ENCODE measurements at regions not wholly inside any gene's neighbourhood (a gene's known extent, or its start where the extent isn't known, plus 50 kb on each side); places are given as distances from the start of the nearest gene placed in this dataset.

DNA sequence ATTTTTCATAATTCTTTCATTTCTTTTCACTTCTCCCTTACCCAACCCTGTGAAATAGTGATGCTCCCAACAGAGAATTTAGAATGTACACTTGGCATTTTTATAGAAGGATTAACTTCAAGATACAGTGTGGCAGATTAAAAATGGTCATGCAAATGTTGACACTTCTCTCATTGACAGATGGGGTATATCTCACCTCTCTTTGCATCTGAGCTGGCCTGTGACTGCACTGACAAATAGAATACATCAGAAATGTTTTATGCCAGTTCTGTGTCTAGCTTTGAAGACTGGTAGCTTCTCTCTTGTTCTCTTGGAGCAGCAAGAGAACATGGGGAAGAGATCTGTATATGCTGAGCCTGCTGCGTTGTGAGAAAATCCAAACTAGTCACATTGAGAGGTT is 949.6 kb downstream of the CDH11 start:
- Histone ChIP-seq H3K4me1 (ENCODE audit: control insufficient read depth, insufficient read depth, low read length) (no peaks in the 10 kb centered on the region), H3K9me3 (ENCODE audit: control insufficient read depth, low read length) (no peaks in the 10 kb centered on the region), H3K9ac (ENCODE audit: low read length) (no peak overlapping the region), H3K36me3 (ENCODE audit: control insufficient read depth, insufficient read depth, low read length) (no peaks in the 10 kb centered on the region), H3K4me3 (ENCODE audit: low read length) (no peak overlapping the region), H3K27me3 (ENCODE audit: control insufficient read depth, insufficient read depth, low read length) (no peaks in the 10 kb centered on the region)

DNA sequence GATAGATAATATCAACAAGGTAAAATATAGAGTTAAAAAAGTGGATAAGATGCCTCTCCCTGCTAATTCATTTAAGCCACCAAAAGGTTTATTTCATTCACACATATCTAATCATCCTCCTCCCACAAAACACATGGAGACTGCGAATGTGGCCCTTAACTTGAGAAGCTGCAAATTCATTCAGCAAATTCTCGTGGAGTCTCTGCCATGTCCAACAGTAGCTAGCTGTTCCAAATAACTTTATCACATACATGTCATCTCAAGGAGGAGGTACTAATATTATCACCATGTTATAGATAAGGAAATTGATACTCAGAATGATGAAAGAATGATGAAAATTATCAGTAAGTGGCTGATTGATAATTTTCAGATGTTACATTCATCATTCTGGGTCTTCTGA is 950.2 kb downstream of the CDH11 start:
- Histone ChIP-seq H3K9me3 (ENCODE audit: control insufficient read depth, low read length) (no peaks in the 10 kb centered on the region), H3K9ac (ENCODE audit: low read length) (no peak overlapping the region), H3K36me3 (ENCODE audit: control insufficient read depth, insufficient read depth, low read length) (no peaks in the 10 kb centered on the region), H3K4me3 (ENCODE audit: low read length) (no peak overlapping the region), H3K27me3 (ENCODE audit: control insufficient read depth, insufficient read depth, low read length) (no peaks in the 10 kb centered on the region), H3K4me1 (ENCODE audit: control insufficient read depth, insufficient read depth, low read length) (no peaks in the 10 kb centered on the region)

GRCh38 chr16:64168371-64168770 is 953.5 kb downstream of the CDH11 start:
- no peak overlapping the region for H3K4me3 ChIP-seq (ENCODE audit: low read length)

GRCh38 chr16:64167936-64168335 is 953.9 kb downstream of the CDH11 start:
- no peaks in the 10 kb centered on the region for H3K4me1 ChIP-seq (ENCODE audit: control insufficient read depth, insufficient read depth, low read length)
- no peaks in the 10 kb centered on the region for H3K9me3 ChIP-seq (ENCODE audit: control insufficient read depth, low read length)
- H3K36me3 ChIP-seq (ENCODE audit: control insufficient read depth, insufficient read depth, low read length) = no peaks in the 10 kb centered on the region
- H3K27me3 ChIP-seq (ENCODE audit: control insufficient read depth, insufficient read depth, low read length) = no peaks in the 10 kb centered on the region
- H3K4me3 ChIP-seq (ENCODE audit: low read length) = no peak overlapping the region
- no peak overlapping the region for H3K9ac ChIP-seq (ENCODE audit: low read length)

More at GRCh38 chr16:64168371-64168770, 953.5 kb downstream of the CDH11 start:
- Histone ChIP-seq H3K36me3 (ENCODE audit: control insufficient read depth, insufficient read depth, low read length) (no peaks in the 10 kb centered on the region), H3K4me1 (ENCODE audit: control insufficient read depth, insufficient read depth, low read length) (no peaks in the 10 kb centered on the region), H3K9ac (ENCODE audit: low read length) (no peak overlapping the region), H3K9me3 (ENCODE audit: control insufficient read depth, low read length) (no peaks in the 10 kb centered on the region), H3K27me3 (ENCODE audit: control insufficient read depth, insufficient read depth, low read length) (no peaks in the 10 kb centered on the region)

GRCh38 chr16:64165368-64165767 is 956.5 kb downstream of the CDH11 start:
- Histone ChIP-seq H3K4me1 (ENCODE audit: control insufficient read depth, insufficient read depth, low read length) (no peaks in the 10 kb centered on the region), H3K9ac (ENCODE audit: low read length) (no peak overlapping the region), H3K27me3 (ENCODE audit: control insufficient read depth, insufficient read depth, low read length) (no peaks in the 10 kb centered on the region), H3K36me3 (ENCODE audit: control insufficient read depth, insufficient read depth, low read length) (no peaks in the 10 kb centered on the region), H3K9me3 (ENCODE audit: control insufficient read depth, low read length) (no peaks in the 10 kb centered on the region), H3K4me3 (ENCODE audit: low read length) (no peak overlapping the region)

DNA sequence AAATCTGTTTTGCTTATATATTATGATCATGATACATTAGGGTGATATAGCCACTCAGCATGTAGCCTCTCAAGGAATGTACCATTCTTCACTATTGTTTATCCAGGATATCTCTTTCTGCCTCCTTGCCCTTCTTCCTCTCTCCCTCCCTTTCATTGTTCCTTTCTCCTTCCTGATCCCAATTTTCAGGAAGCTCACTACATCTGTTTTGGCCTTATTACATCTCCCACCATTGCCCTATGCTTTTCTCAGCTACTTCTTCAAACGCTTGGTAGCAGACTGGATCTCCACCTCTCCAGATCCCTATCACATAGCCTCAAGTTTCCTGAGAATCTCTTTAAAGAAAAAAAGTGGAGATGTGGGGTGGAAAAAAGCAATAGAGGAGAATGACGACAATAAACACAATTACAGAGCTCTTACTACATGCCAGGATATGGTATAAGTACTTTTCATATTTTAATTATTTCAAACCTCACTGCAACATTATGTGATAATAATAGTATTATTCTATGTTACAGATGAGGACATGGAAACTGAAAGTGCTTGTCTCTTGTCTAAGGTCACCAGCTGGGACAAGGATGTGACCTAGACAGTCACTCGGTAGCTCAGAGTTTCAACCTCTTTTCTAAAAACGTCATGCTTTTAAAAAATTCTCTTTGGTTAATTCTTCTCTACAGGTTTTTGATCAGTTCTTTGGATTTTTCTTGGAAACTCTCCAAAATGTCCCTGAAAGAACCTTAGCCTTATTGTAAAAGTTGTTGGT is 959.1 kb downstream of the CDH11 start:
- Histone ChIP-seq H3K27me3 (ENCODE audit: control insufficient read depth, insufficient read depth, low read length) (no peaks in the 10 kb centered on the region), H3K9ac (ENCODE audit: low read length) (no peak overlapping the region), H3K4me1 (ENCODE audit: control insufficient read depth, insufficient read depth, low read length) (no peaks in the 10 kb centered on the region), H3K9me3 (ENCODE audit: control insufficient read depth, low read length) (no peaks in the 10 kb centered on the region), H3K36me3 (ENCODE audit: control insufficient read depth, insufficient read depth, low read length) (no peaks in the 10 kb centered on the region), H3K4me3 (ENCODE audit: low read length) (no peak overlapping the region)

- H3K4me1 ChIP-seq (ENCODE audit: control insufficient read depth, insufficient read depth, low read length) = no peaks in the 10 kb centered on the region
- H3K4me3 ChIP-seq (ENCODE audit: low read length) = no peak overlapping the region
- H3K9me3 ChIP-seq (ENCODE audit: control insufficient read depth, low read length) = no peaks in the 10 kb centered on the region
- H3K27me3 ChIP-seq (ENCODE audit: control insufficient read depth, insufficient read depth, low read length) = no peaks in the 10 kb centered on the region
- no peak overlapping the region for H3K9ac ChIP-seq (ENCODE audit: low read length)
- H3K36me3 ChIP-seq (ENCODE audit: control insufficient read depth, insufficient read depth, low read length) = no peaks in the 10 kb centered on the region
Measured at GRCh38 chr16:64159976-64160375, 961.9 kb downstream of the CDH11 start.

GRCh38 chr16:64158941-64159588 is 962.8 kb downstream of the CDH11 start:
- no peak overlapping the region for H3K4me3 ChIP-seq (ENCODE audit: low read length)
- H3K36me3 ChIP-seq (ENCODE audit: control insufficient read depth, insufficient read depth, low read length) = no peaks in the 10 kb centered on the region
- H3K9me3 ChIP-seq (ENCODE audit: control insufficient read depth, low read length) = no peaks in the 10 kb centered on the region
- no peaks in the 10 kb centered on the region for H3K27me3 ChIP-seq (ENCODE audit: control insufficient read depth, insufficient read depth, low read length)
- no peaks in the 10 kb centered on the region for H3K4me1 ChIP-seq (ENCODE audit: control insufficient read depth, insufficient read depth, low read length)
- no peak overlapping the region for H3K9ac ChIP-seq (ENCODE audit: low read length)

DNA sequence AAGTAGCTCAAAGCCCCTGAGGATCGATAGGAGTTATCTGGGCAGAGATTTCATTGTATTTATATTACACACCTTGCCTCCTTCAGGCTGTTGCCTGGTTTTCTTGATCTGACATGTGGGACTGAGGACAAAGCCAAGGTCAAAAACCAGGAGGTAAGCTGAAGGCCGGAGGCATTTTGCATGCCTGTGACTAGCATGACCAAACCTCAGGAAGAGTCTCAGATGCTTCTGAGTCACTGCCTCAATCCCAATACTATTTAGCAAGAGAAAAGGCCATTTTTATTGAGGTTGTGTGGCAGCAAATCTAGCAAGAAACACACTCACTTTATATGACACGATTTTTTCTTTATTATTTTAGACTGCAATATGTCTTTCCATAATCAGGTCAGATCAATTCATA is 968.1 kb downstream of the CDH11 start:
- H3K4me1 ChIP-seq (ENCODE audit: control insufficient read depth, insufficient read depth, low read length) = no peaks in the 10 kb centered on the region
- no peak overlapping the region for H3K4me3 ChIP-seq (ENCODE audit: low read length)
- no peaks in the 10 kb centered on the region for H3K9me3 ChIP-seq (ENCODE audit: control insufficient read depth, low read length)
- no peaks in the 10 kb centered on the region for H3K27me3 ChIP-seq (ENCODE audit: control insufficient read depth, insufficient read depth, low read length)
- H3K36me3 ChIP-seq (ENCODE audit: control insufficient read depth, insufficient read depth, low read length) = no peaks in the 10 kb centered on the region
- H3K9ac ChIP-seq (ENCODE audit: low read length) = no peak overlapping the region

DNA sequence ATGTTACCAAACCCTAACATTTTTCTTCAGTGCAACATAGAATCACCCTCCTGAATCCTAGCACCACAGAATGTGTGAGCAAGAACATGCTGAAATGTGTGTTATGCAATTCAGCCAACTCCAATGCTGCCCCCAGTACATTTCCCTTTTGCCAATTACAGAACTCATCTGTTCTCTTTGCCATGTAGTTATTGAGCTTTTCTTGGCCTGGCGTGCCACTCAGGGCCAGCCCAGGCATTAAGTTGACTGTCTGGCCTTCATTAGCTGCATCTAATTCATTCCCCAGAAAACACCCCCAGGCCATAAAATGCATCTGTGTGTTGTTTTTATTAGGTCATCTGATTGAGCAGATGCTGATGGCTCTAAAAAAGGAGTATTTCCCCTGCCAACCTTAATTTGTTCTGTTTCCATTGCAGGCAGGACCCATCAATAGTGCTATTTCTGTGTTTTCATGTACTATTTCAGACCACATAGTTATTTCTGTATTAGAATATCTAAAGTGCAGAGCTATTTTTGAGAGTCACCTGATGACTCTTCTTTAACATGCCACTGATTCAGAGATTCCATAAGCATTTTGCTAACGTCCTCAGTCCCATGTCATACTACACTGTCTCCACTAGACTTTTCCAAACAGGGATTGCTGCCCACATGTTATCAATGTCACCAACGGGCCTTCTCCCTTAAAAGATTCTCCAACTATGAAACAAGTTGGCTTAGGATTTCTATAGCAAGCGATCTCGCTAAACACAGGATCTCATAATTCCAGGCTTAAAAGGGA is 969.7 kb downstream of the CDH11 start:
- H3K9ac ChIP-seq (ENCODE audit: low read length) = no peak overlapping the region
- no peaks in the 10 kb centered on the region for H3K9me3 ChIP-seq (ENCODE audit: control insufficient read depth, low read length)
- no peaks in the 10 kb centered on the region for H3K36me3 ChIP-seq (ENCODE audit: control insufficient read depth, insufficient read depth, low read length)
- H3K4me1 ChIP-seq (ENCODE audit: control insufficient read depth, insufficient read depth, low read length) = no peaks in the 10 kb centered on the region
- no peaks in the 10 kb centered on the region for H3K27me3 ChIP-seq (ENCODE audit: control insufficient read depth, insufficient read depth, low read length)
- no peak overlapping the region for H3K4me3 ChIP-seq (ENCODE audit: low read length)

GRCh38 chr16:64150193-64150592 is 971.7 kb downstream of the CDH11 start:
- H3K4me3 ChIP-seq (ENCODE audit: low read length) = no peak overlapping the region
- H3K36me3 ChIP-seq (ENCODE audit: control insufficient read depth, insufficient read depth, low read length) = no peaks in the 10 kb centered on the region
- H3K9me3 ChIP-seq (ENCODE audit: control insufficient read depth, low read length) = no peaks in the 10 kb centered on the region
- H3K9ac ChIP-seq (ENCODE audit: low read length) = no peak overlapping the region
- no peaks in the 10 kb centered on the region for H3K4me1 ChIP-seq (ENCODE audit: control insufficient read depth, insufficient read depth, low read length)
- H3K27me3 ChIP-seq (ENCODE audit: control insufficient read depth, insufficient read depth, low read length) = no peaks in the 10 kb centered on the region

DNA sequence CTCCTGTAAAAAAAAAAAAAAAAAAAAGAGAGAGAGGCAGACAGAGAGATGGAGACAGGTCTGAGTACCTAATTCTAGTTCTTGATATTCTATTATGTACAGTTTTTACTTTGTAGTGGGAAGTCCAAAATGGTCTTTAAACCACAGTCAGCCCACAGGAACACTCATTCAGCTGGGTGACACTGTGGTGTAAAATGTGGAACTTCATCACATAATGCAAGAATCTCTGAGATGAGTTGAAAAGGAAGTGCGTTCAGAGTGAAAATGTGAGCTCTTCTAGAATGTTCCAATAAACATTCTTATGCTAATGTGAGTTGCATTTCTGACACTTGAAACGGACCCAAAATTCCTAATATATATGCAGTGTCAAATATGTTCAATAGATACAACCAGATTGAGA is 972.1 kb downstream of the CDH11 start:
- Histone ChIP-seq H3K36me3 (ENCODE audit: control insufficient read depth, insufficient read depth, low read length) (no peaks in the 10 kb centered on the region), H3K27me3 (ENCODE audit: control insufficient read depth, insufficient read depth, low read length) (no peaks in the 10 kb centered on the region), H3K9me3 (ENCODE audit: control insufficient read depth, low read length) (no peaks in the 10 kb centered on the region), H3K4me3 (ENCODE audit: low read length) (no peak overlapping the region), H3K9ac (ENCODE audit: low read length) (no peak overlapping the region), H3K4me1 (ENCODE audit: control insufficient read depth, insufficient read depth, low read length) (no peaks in the 10 kb centered on the region)

Data from mucosa of stomach (tissue), 1 donor.